ENCODE measurements at regions not wholly inside any gene's neighbourhood (a gene's known extent, or its start where the extent isn't known, plus 50 kb on each side); places are given as distances from the start of the nearest gene placed in this dataset.

GRCh38 chr3:139751789-139752188 lies 74.0 kb upstream of the NMNAT3 start:
- Histone ChIP-seq H3K27ac (replicated peaks) (no peak overlapping the region), H3K27me3 (ENCODE audit: insufficient read depth, poor library complexity, severe bottlenecking) (no peaks in the 10 kb centered on the region), H3K4me3 (replicated peaks; ENCODE audit: insufficient read depth, low read length) (no peak overlapping the region)
- TF ChIP-seq, protein P1, sequence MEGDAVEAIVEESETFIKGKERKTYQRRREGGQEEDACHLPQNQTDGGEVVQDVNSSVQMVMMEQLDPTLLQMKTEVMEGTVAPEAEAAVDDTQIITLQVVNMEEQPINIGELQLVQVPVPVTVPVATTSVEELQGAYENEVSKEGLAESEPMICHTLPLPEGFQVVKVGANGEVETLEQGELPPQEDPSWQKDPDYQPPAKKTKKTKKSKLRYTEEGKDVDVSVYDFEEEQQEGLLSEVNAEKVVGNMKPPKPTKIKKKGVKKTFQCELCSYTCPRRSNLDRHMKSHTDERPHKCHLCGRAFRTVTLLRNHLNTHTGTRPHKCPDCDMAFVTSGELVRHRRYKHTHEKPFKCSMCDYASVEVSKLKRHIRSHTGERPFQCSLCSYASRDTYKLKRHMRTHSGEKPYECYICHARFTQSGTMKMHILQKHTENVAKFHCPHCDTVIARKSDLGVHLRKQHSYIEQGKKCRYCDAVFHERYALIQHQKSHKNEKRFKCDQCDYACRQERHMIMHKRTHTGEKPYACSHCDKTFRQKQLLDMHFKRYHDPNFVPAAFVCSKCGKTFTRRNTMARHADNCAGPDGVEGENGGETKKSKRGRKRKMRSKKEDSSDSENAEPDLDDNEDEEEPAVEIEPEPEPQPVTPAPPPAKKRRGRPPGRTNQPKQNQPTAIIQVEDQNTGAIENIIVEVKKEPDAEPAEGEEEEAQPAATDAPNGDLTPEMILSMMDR (IDR thresholded peaks at IDR 0.05; ENCODE audit: insufficient read depth, low read length), result no peak
- TF ChIP-seq POLR2AphosphoS5 (IDR thresholded peaks at IDR 0.05; ENCODE audit: low read depth) (no peak), GABPA (IDR thresholded peaks at IDR 0.05; ENCODE audit: low read depth) (no peak), SPI1 (IDR thresholded peaks at IDR 0.05; ENCODE audit: borderline replicate concordance, low read depth) (no peak), REST (IDR thresholded peaks at IDR 0.05; ENCODE audit: insufficient replicate concordance, low read depth) (no peak)
- DNase-seq (ENCODE audit: low read depth in 1 of 2, low spot score in 1 of 2), result no peak

DNA sequence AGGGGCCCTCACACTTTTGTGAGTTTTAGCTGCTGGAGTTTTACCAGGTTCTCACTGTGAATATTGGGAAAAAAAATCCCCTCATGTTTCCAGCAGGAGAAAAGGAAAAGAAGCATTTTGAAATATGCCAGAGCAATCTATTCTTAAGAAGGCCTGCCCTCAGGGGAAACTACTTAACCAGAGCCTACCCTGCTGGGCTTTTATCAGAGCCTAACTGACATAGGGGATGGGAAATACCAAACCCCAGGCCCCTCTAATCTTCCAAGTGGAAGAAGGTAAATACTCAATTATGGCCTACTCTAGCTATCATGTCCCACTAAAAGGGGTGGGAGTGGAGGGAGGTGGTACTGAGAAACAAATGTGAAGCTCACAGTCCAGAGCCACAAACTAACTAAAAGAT lies 68.7 kb upstream of the NMNAT3 start:
- H3K27me3 ChIP-seq (ENCODE audit: insufficient read depth, poor library complexity, severe bottlenecking), result no peaks in the 10 kb centered on the region
- TF ChIP-seq POLR2AphosphoS5 (IDR thresholded peaks at IDR 0.05; ENCODE audit: low read depth), result no peak
- TF ChIP-seq, protein P1 (IDR thresholded peaks at IDR 0.05; ENCODE audit: insufficient read depth, low read length), result no peak
- TF ChIP-seq GABPA (IDR thresholded peaks at IDR 0.05; ENCODE audit: low read depth), result no peak
- TF ChIP-seq REST (IDR thresholded peaks at IDR 0.05; ENCODE audit: insufficient replicate concordance, low read depth), result no peak
- TF ChIP-seq SPI1 (IDR thresholded peaks at IDR 0.05; ENCODE audit: borderline replicate concordance, low read depth), result no peak
- H3K27ac ChIP-seq (replicated peaks), result no peak overlapping the region
- H3K4me3 ChIP-seq (replicated peaks; ENCODE audit: insufficient read depth, low read length), result no peak overlapping the region
- DNase-seq (ENCODE audit: low read depth in 1 of 2, low spot score in 1 of 2), result no peak

DNA sequence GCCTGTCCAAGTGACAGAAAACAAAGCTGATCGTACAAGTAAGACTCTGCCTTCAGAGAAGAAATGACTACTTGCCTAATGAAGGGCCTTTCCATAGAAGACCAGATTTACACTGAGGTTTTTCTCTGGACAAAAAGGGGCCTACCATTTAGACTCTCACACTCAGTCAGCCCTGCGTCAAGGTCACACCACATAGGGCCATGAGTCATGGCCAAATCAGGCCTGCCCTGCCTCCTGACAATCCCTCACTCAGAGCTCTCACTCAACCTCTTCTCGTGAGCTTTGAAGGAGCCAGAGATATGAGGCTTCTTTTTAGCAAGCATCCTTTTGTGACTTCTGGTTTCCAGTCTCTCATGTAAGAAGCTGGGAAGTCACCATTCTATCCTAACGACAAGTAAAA lies 68.1 kb upstream of the NMNAT3 start:
- Histone ChIP-seq H3K27ac (replicated peaks) (no peak overlapping the region), H3K4me3 (replicated peaks; ENCODE audit: insufficient read depth, low read length) (no peak overlapping the region), H3K27me3 (ENCODE audit: insufficient read depth, poor library complexity, severe bottlenecking) (no peaks in the 10 kb centered on the region)
- no peak for TF ChIP-seq GABPA (IDR thresholded peaks at IDR 0.05; ENCODE audit: low read depth)
- no peak for TF ChIP-seq SPI1 (IDR thresholded peaks at IDR 0.05; ENCODE audit: borderline replicate concordance, low read depth)
- TF ChIP-seq POLR2AphosphoS5 (IDR thresholded peaks at IDR 0.05; ENCODE audit: low read depth), result no peak
- TF ChIP-seq REST (IDR thresholded peaks at IDR 0.05; ENCODE audit: insufficient replicate concordance, low read depth), result no peak
- TF ChIP-seq, protein P1 (IDR thresholded peaks at IDR 0.05; ENCODE audit: insufficient read depth, low read length), result no peak
- no peak for DNase-seq (ENCODE audit: low read depth in 1 of 2, low spot score in 1 of 2)

Measured in HL-60 (cell line).